ENCODE measurements at regions not wholly inside any gene's neighbourhood (a gene's known extent, or its start where the extent isn't known, plus 50 kb on each side); places are given as distances from the start of the nearest gene placed in this dataset.

DNA sequence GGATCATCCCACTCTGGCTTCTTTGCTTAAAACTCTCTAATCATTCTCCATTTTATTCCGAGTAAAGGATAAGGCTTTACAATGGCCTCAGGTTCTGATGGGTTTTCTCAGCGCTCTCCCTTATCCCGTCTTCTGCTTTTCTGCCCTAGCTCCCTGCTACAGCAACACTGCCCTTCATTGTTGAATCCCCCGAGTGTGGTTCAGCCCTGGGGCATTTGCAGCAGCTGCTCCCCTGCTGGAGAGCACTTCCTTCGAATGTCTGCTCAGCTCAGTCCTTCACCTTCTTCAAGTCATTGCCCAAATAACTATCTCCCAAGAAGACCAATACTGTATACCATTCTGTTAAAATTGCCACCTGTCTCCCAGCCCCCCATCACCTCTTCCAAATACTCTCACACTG lies 111.8 kb downstream of the TBXT start:
- WGBS: 69% methylated on average over 5 of the region's 5 CpGs
- H3K4me1 ChIP-seq: no peaks in the 10 kb centered on the region
- H3K9me3 ChIP-seq: peaks cover 28% of the 10 kb centered on the region
- no peak for DNase-seq (ENCODE audit: low spot score in 2 of 2)
- no peaks in the 10 kb centered on the region for H3K36me3 ChIP-seq
- H3K27ac ChIP-seq: no peak overlapping the region
- H3K4me3 ChIP-seq: no peak overlapping the region
- TF ChIP-seq POLR2AphosphoS5 (IDR thresholded peaks at IDR 0.05) (no peak), EP300 (IDR thresholded peaks at IDR 0.05) (no peak), POLR2A (IDR thresholded peaks at IDR 0.05) (no peak)
- TF ChIP-seq, protein P1, sequence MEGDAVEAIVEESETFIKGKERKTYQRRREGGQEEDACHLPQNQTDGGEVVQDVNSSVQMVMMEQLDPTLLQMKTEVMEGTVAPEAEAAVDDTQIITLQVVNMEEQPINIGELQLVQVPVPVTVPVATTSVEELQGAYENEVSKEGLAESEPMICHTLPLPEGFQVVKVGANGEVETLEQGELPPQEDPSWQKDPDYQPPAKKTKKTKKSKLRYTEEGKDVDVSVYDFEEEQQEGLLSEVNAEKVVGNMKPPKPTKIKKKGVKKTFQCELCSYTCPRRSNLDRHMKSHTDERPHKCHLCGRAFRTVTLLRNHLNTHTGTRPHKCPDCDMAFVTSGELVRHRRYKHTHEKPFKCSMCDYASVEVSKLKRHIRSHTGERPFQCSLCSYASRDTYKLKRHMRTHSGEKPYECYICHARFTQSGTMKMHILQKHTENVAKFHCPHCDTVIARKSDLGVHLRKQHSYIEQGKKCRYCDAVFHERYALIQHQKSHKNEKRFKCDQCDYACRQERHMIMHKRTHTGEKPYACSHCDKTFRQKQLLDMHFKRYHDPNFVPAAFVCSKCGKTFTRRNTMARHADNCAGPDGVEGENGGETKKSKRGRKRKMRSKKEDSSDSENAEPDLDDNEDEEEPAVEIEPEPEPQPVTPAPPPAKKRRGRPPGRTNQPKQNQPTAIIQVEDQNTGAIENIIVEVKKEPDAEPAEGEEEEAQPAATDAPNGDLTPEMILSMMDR (IDR thresholded peaks at IDR 0.05): no peak
- no peaks in the 10 kb centered on the region for H3K27me3 ChIP-seq

DNA sequence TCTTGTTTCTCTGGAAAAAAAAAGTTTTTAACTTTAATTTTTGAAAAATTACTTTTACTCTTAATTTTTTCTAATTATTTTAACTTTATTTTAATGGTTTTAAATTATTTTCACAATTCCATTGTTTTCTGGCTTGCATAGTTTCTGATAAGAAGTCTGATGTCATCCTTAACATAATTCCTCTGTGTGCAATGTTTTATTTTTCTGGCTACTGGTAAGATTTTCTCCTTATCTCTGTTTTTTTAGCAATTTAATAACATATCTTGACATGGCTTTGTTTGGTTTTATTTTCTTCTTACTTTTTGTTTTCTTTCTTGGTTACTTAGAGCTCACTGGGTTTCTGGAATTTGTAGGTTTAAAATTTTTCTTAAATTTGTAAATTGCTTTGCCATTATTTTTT lies 114.8 kb downstream of the TBXT start:
- peaks cover 28% of the 10 kb centered on the region for H3K9me3 ChIP-seq
- TF ChIP-seq EP300 (IDR thresholded peaks at IDR 0.05) (no peak), POLR2AphosphoS5 (IDR thresholded peaks at IDR 0.05) (no peak), POLR2A (IDR thresholded peaks at IDR 0.05) (no peak)
- TF ChIP-seq, protein P1 (IDR thresholded peaks at IDR 0.05): no peak
- no peaks in the 10 kb centered on the region for H3K36me3 ChIP-seq
- H3K4me1 ChIP-seq: no peaks in the 10 kb centered on the region
- no peak overlapping the region for H3K27ac ChIP-seq
- no peak for DNase-seq (ENCODE audit: low spot score in 2 of 2)
- H3K4me3 ChIP-seq: no peak overlapping the region
- no peaks in the 10 kb centered on the region for H3K27me3 ChIP-seq

DNA sequence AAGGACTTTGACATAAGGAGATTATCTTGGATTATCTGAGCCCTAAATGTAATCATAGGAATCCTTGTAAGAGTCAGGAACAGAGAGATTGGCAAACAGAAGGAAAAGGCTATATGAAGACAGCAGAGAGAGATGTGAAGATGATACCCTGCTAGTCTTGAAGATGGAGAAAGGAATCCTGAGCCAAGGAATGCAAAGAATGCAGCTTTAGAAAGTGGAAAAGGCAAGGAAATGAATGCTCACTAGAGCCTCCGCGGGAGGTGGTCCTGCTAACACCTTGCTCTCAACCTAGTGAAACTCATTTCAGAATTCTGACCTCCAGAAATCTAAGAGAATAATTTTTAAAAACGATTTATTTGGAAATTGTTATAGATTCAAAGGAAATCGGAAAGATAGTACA lies 117.1 kb downstream of the TBXT start:
- Histone ChIP-seq H3K9me3 (peaks cover 28% of the 10 kb centered on the region), H3K4me1 (no peaks in the 10 kb centered on the region), H3K4me3 (no peak overlapping the region), H3K27me3 (no peaks in the 10 kb centered on the region), H3K27ac (no peak overlapping the region), H3K36me3 (no peaks in the 10 kb centered on the region)
- TF ChIP-seq POLR2A (IDR thresholded peaks at IDR 0.05): no peak
- DNase-seq (ENCODE audit: low spot score in 2 of 2): no peak
- 69% methylated on average over 4 of the region's 4 CpGs for whole genome bisulfite sequencing

DNA sequence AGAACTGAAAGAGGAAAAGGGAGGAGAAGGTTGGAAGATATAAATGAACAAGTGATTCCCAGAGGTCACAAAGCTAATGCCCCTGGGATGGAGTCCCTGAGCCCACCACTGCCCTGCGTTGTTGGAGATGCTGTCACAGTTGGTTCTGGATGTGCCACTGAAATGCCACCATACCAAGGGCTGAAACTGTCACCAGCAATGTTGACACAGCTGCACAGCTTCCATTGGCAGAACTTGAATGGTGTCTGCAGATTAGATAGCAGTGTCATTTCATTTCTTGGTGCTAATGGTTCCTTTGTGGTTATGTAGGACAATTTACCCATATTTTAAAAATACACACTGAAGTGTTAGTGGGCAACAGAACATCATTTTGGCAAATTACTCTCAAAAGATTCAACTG lies 120.7 kb downstream of the TBXT start:
- peaks cover 9% of the 10 kb centered on the region for H3K9me3 ChIP-seq
- H3K27me3 ChIP-seq: no peaks in the 10 kb centered on the region
- no peak overlapping the region for H3K4me3 ChIP-seq
- no peaks in the 10 kb centered on the region for H3K4me1 ChIP-seq
- no peak for DNase-seq (ENCODE audit: low spot score in 2 of 2)
- WGBS: 93% methylated on average over 1 of the region's 1 CpG
- TF ChIP-seq POLR2AphosphoS5 (IDR thresholded peaks at IDR 0.05): no peak
- TF ChIP-seq POLR2A (IDR thresholded peaks at IDR 0.05): no peak
- TF ChIP-seq, protein P1 (IDR thresholded peaks at IDR 0.05): no peak
- no peak for TF ChIP-seq EP300 (IDR thresholded peaks at IDR 0.05)
- no peak overlapping the region for H3K27ac ChIP-seq
- H3K36me3 ChIP-seq: no peaks in the 10 kb centered on the region

DNA sequence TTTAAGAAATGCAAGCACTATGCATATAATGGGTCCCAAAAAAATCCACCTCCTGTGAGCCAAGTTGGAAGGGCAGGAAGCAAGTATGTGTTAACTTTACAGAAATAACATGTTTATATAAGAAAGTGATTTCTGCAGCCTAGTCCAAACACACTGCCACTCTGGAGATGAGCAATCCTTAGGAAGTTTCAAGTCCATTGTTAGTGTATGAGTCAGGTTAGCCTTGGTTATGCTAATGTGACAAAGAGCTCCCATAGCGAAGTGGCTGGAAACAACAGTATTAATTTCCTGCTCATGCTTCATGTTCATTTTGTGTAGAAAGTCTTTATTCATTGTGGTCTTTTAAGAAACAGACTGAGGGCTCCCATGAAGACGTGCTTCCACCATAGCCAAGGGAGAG lies 121.4 kb downstream of the TBXT start:
- Histone ChIP-seq H3K36me3 (no peaks in the 10 kb centered on the region), H3K27me3 (no peaks in the 10 kb centered on the region), H3K9me3 (peaks cover 3% of the 10 kb centered on the region), H3K4me3 (no peak overlapping the region), H3K27ac (no peak overlapping the region), H3K4me1 (no peaks in the 10 kb centered on the region)
- TF ChIP-seq, protein P1 (IDR thresholded peaks at IDR 0.05): no peak
- TF ChIP-seq POLR2AphosphoS5 (IDR thresholded peaks at IDR 0.05) (no peak), POLR2A (IDR thresholded peaks at IDR 0.05) (no peak), EP300 (IDR thresholded peaks at IDR 0.05) (no peak)
- WGBS: 78% methylated on average over 2 of the region's 2 CpGs
- no peak for DNase-seq (ENCODE audit: low spot score in 2 of 2)

DNA sequence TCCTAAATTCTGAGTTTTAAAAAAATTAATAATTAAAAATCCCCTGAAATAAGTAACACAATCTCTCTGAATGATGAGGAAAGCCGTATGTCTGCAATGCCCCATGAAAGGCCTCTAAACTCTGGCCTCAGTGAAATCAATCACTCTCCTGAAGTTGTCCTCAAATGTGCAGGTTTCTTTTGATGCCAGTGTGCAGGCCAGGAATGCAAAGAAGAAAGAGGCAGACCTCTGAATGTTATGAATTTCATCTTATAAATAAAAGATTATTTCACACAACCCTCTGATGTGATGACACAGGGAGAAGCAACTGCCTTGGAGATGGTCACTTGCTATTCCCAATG lies 121.8 kb downstream of the TBXT start:
- Histone ChIP-seq H3K4me3 (no peak overlapping the region), H3K4me1 (no peaks in the 10 kb centered on the region), H3K27me3 (no peaks in the 10 kb centered on the region), H3K36me3 (no peaks in the 10 kb centered on the region), H3K9me3 (no peaks in the 10 kb centered on the region), H3K27ac (no peak overlapping the region)
- TF ChIP-seq, protein P1 (IDR thresholded peaks at IDR 0.05): no peak
- TF ChIP-seq POLR2AphosphoS5 (IDR thresholded peaks at IDR 0.05) (no peak), POLR2A (IDR thresholded peaks at IDR 0.05) (no peak), EP300 (IDR thresholded peaks at IDR 0.05) (no peak)
- no peak for DNase-seq (ENCODE audit: low spot score in 2 of 2)
- WGBS: 55% methylated on average over 1 of the region's 1 CpG
